ENCODE measurements at regions not wholly inside any gene's neighbourhood (a gene's known extent, or its start where the extent isn't known, plus 50 kb on each side); places are given as distances from the start of the nearest gene placed in this dataset.
"Not testable (repeated sequence)": the region's sequence is repeated elsewhere in the genome, so short reads cannot be mapped to it uniquely, and the experiment has no call there.

DNA sequence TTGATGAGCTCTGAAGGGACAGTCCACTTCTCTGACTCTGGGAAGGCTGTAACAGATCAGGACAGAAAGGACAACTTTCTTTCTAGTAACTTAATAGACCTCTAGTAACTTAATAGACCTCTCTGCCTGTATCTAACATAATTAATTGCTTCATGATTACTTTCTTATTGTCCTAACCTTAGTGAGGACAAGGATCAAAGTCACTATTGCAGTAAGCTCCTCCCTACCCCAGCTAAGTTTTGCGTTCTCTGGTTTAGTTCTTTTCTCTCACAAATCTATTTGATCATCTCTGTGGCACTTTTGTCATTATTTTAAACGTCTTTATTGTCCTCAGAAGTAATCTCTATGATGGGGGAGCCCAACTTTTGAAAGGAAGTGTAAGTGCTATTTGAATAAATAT lies 125.5 kb upstream of the UGP2 start:
- Mint-ChIP-seq H3K27ac (no peak overlapping the region), H3K4me3 (no peak overlapping the region), H3K27me3 (no peaks in the 10 kb centered on the region), H3K9me3 (peaks cover 0 to 8% of the 10 kb centered on the region in 2 donors), H3K4me1 (no peaks in the 10 kb centered on the region)
- no peak for ATAC-seq
- DNase-seq = no peak

DNA sequence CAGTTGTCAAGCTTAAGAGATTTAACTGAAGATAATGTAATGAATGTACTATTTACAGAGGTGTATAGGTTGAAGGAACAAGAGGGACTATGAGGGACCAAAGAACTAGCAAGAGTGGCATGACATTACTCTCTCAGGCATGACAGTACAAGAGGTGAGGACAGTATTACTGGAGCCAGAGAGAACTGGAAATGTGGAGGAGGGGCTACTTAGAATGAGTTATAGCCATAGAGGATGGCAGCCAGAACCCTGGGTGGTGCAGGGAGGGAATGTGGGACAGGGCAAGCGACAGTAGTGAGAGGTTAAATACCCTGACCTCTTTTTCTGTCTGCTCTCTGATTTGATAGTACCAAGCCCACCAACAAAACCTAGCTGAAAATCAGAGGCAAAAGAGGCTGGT lies 122.6 kb upstream of the UGP2 start:
- Mint-ChIP-seq H3K27ac (no peak overlapping the region), H3K4me1 (no peaks in the 10 kb centered on the region), H3K9me3 (peaks cover 0 to 8% of the 10 kb centered on the region in 2 donors), H3K4me3 (no peak overlapping the region), H3K27me3 (no peaks in the 10 kb centered on the region)
- no peak for ATAC-seq
- DNase-seq = no peak

DNA sequence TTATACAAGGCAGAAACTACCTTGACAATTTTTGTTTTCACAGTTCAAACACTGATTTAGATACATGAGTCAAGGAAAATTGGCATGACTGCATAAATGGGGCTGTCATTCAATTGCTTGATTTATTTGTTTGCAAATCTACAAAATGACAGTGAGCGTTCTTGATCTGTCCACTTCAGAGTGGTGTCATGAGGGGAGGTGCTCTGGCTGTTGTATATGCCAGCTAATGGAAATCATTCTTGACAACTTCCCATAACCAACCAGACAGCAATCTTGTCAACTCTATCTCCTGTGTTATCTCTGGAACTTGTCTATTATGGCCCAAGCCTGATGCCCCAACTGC lies 120.6 kb upstream of the UGP2 start:
- Mint-ChIP-seq H3K9me3 (peaks cover 0 to 8% of the 10 kb centered on the region in 2 donors), H3K27me3 (no peaks in the 10 kb centered on the region), H3K4me3 (no peak overlapping the region), H3K27ac (no peak overlapping the region), H3K4me1 (no peaks in the 10 kb centered on the region)
- no peak for ATAC-seq
- no peak for DNase-seq

DNA sequence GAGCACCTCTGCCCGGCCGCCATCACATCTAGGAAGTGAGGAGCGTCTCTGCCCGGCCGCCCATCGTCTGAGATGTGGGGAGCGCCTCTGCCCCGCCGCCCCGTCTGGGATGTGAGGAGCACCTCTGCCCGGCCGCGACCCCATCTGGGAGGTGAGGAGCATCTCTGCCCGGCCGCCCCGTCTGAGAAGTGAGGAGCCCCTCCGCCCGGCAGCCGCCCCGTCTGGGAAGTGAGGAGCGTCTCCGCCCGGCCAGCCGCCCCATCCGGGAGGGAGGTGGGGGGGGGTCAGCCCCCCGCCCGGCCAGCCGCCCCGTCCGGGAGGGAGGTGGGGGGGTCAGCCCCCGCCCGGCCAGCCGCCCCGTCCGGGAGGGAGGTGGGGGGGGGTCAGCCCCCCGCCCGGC lies 119.4 kb upstream of the UGP2 start:
- not testable (repeated sequence) for H3K4me1 Mint-ChIP-seq, DNase-seq, H3K27me3 Mint-ChIP-seq, H3K27ac Mint-ChIP-seq, ATAC-seq, H3K4me3 Mint-ChIP-seq, H3K9me3 Mint-ChIP-seq

DNA sequence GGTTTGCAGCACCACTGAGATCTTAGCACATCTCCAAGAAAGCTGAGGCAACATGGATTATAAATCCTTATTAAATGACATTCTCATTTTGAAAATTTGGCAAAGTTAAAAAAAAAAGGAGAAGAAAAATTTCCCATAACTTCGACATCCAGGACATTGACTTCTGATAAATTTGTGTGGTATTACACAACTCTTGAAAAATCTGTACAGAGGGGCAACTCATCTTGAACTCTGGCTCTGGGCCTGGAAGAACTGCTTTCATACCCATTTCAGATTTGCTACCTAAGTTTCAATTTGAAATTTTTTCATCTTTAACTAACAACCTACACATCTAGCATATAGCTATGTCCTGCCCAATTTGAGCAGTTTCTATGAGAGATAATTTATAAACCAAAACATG lies 118.0 kb upstream of the UGP2 start:
- no peak for DNase-seq
- Mint-ChIP-seq H3K4me3 (no peak overlapping the region), H3K4me1 (no peaks in the 10 kb centered on the region), H3K9me3 (peaks cover 0 to 4% of the 10 kb centered on the region in 2 donors), H3K27ac (no peak overlapping the region), H3K27me3 (no peaks in the 10 kb centered on the region)
- ATAC-seq = no peak

DNA sequence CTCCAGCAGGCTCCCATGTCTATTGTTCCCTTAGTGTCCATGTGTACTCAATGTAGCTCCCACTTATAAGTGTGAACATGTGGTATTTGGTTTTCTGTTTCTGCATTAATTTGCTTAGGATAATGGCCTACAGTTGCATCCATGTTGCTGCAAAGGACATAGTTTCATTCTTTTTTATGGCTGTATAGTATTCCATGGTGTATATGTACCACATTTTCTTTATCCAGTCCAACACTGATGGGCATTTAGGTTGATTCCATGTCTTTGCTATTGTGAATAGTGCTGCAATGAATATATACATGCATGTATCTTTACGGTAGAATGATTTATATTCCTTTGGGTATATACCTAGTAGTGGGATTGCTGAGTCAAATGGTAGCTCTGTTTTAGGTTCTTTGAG lies 116.5 kb upstream of the UGP2 start:
- H3K27me3 Mint-ChIP-seq, ATAC-seq, H3K27ac Mint-ChIP-seq, H3K4me3 Mint-ChIP-seq, H3K9me3 Mint-ChIP-seq, H3K4me1 Mint-ChIP-seq, DNase-seq: not testable (repeated sequence)

DNA sequence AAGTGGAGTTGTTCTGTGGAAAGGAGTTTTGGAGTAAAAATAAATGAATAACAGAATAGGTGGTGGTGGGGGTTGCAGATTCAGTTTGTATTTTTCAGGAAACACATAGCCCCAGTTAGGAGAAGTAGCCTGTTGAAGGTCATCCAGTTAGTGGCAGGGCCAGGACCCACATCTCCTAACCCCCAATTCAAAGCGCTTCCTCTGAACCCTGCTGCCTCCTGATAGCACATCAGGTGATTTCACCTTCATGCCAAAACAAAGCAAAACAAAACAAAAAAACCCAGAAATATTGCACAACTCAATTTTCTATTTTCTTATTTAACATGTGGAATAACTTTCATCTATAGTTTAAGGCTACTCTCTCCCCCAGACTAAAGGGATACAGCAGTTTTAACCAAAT lies 112.3 kb upstream of the UGP2 start:
- no peaks in the 10 kb centered on the region for H3K4me1 Mint-ChIP-seq
- DNase-seq (no peak), ATAC-seq (no peak)
- H3K9me3 Mint-ChIP-seq = no peaks in the 10 kb centered on the region
- no peak overlapping the region for H3K4me3 Mint-ChIP-seq
- H3K27me3 Mint-ChIP-seq = no peaks in the 10 kb centered on the region
- H3K27ac Mint-ChIP-seq = no peak overlapping the region

DNA sequence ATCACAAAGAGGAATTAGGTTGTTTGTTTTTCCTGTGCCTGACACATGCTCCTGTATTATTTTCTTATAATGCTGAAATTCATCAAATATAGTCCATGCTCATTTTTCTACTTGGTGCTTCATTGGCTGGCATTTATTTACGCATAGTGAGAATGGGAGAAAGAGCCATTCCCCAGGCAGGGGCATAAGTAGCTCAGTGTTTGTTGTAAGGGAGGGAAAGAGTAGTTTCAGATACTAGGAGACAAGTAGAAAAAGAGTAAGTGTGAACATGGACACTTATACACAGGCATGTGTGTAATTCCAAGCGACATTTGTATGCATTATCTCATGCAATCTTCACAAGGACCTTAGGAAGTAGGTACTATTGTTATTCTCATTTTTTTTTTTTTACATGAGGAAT lies 111.9 kb upstream of the UGP2 start:
- ATAC-seq (no peak), DNase-seq (no peak)
- Mint-ChIP-seq H3K27ac (no peak overlapping the region), H3K9me3 (no peaks in the 10 kb centered on the region), H3K4me1 (no peaks in the 10 kb centered on the region), H3K27me3 (no peaks in the 10 kb centered on the region), H3K4me3 (no peak overlapping the region)

DNA sequence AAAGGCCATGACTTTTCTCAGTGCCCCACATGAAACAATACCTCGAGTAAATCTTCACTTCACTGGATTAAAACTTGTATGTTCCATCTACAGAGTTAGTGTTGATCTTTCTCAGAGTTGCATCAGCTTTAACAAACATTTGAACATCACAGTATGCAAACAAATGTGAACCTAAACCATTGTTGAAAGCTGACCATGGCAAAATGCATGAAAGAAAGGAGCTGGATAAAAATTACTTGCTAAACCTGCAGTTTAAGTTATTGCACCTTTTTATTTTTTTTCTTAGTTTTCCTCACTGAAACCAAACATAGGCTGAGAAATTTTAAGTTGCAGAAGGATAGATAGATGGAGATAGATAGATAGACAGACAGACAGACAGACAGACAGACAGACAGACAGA lies 107.2 kb upstream of the UGP2 start:
- DNase-seq (no peak), ATAC-seq (no peak)
- no peaks in the 10 kb centered on the region for H3K9me3 Mint-ChIP-seq
- H3K27ac Mint-ChIP-seq = no peak overlapping the region
- no peak overlapping the region for H3K4me3 Mint-ChIP-seq
- no peaks in the 10 kb centered on the region for H3K27me3 Mint-ChIP-seq
- H3K4me1 Mint-ChIP-seq = no peaks in the 10 kb centered on the region

DNA sequence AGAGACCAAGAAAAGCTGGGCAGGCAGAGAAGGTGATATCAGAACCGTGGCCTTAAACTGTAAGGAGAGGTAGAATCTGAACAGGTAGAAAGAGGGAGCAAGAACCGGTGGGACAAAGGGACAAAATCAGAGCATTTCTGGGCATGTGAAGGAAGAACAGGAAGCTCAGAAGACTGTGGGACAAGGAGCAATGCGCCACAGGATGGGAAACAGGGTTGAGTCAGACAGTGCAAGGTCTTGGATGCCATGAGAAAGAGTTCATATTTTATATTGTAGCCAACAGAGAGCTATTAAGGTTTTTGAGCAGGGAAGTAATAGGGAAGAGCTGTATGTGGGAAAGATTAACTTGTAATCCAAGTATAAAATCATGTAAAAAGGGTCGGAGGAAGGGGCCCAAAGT lies 106.4 kb upstream of the UGP2 start:
- H3K27ac Mint-ChIP-seq = peak overlapping the region in 1 of 2 donors; percentile 6
- DNase-seq (no peak), ATAC-seq (no peak)
- H3K4me3 Mint-ChIP-seq = no peak overlapping the region
- H3K4me1 Mint-ChIP-seq = no peaks in the 10 kb centered on the region
- no peaks in the 10 kb centered on the region for H3K9me3 Mint-ChIP-seq
- H3K27me3 Mint-ChIP-seq = no peaks in the 10 kb centered on the region

DNA sequence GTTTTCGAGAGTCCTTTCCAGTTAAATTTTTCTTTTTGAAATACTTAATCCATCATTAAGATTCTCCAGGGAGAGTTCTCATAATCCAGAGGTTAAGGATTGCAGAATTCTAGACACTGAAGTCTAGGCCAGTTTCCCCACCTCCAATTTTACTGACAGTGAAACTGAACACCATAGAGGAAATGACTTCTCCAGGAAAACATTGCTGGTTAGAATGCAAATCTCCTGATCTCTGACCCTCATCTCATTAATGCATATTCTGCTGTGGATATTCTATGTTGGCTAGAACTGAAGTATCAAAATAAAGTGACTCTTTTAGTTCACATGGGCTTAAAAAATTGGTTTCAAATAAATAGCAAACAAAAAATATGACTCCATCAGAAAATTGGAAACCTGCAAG lies 105.8 kb upstream of the UGP2 start:
- no peak for ATAC-seq
- H3K27me3 Mint-ChIP-seq = no peaks in the 10 kb centered on the region
- no peaks in the 10 kb centered on the region for H3K4me1 Mint-ChIP-seq
- H3K9me3 Mint-ChIP-seq = no peaks in the 10 kb centered on the region
- no peak overlapping the region for H3K4me3 Mint-ChIP-seq
- no peak overlapping the region for H3K27ac Mint-ChIP-seq
- no peak for DNase-seq

DNA sequence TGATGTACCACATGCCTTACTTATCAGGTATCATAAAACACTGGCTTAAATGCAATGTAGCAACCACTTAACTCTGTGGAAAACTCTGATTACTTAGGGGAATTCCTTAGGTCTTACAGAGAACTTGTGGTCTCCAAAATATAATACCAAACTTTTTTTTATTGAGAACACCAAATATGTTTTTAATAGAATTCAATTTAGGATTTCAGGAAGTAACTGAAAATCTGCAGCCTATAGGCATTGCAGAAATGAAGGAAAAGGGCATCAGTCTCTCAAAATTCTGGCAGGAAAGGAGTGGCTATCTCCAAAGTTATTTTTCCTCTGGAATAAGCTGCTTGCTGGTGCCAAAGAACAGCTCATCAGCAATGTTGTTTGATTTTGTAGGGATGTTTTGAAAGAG lies 105.3 kb upstream of the UGP2 start:
- ATAC-seq (no peak), DNase-seq (no peak)
- no peaks in the 10 kb centered on the region for H3K9me3 Mint-ChIP-seq
- no peak overlapping the region for H3K27ac Mint-ChIP-seq
- H3K4me3 Mint-ChIP-seq = no peak overlapping the region
- no peaks in the 10 kb centered on the region for H3K27me3 Mint-ChIP-seq
- H3K4me1 Mint-ChIP-seq = no peaks in the 10 kb centered on the region

DNA sequence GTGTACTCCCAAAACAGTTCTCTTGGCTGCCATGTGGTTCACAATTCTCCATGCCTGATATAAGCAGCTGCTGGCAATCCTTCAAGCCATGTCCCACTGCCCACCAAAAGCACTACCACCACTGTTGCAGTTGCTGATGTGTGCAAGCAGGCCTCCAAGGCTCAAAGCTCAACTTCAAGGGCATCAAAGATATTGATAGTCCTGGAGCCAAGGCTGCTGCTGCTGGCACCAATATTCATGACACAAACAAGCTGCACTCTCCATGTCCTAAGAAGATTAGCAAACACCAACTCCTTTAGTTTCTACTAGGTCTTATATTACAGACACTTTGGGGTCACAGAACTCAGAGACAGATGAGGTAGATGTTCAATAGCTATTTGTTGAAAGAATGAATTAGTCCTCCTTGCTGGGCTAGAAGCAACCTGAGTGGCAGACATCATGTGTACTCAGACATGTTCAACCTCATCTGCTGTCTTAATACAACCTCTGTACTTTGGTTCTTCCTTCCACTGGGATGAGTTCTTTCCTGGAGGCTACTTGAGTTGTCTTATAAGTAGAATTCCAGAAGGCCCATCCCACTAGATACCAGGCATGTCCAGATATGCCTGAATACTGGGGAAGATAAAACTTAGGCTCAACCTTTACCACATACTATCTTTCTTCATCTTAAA lies 104.5 kb upstream of the UGP2 start:
- Mint-ChIP-seq H3K4me1 (no peaks in the 10 kb centered on the region), H3K4me3 (no peak overlapping the region), H3K9me3 (no peaks in the 10 kb centered on the region), H3K27ac (no peak overlapping the region), H3K27me3 (no peaks in the 10 kb centered on the region)
- DNase-seq (no peak), ATAC-seq (no peak)

DNA sequence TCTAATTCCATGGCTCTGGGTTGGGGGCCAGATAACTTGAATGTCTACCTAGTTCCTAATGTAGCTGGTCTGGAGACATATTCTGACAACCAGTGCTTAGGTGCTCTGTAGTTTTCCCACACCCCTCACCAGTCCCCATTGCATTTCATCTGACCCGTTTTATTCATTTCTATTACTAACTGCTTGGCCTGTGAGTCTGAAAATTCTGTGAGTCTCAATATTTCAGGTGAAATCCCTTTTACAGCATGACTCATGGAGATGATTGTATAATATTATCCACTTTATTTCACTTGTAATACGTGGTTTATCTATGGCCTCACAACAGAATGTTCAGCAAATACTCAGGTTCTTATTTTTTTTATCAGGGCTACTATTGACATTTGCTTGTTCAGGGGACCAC lies 103.7 kb upstream of the UGP2 start:
- Mint-ChIP-seq H3K27me3 (no peaks in the 10 kb centered on the region), H3K27ac (no peak overlapping the region), H3K4me1 (no peaks in the 10 kb centered on the region), H3K9me3 (no peaks in the 10 kb centered on the region), H3K4me3 (no peak overlapping the region)
- no peak for DNase-seq
- ATAC-seq = peak; percentile 50

DNA sequence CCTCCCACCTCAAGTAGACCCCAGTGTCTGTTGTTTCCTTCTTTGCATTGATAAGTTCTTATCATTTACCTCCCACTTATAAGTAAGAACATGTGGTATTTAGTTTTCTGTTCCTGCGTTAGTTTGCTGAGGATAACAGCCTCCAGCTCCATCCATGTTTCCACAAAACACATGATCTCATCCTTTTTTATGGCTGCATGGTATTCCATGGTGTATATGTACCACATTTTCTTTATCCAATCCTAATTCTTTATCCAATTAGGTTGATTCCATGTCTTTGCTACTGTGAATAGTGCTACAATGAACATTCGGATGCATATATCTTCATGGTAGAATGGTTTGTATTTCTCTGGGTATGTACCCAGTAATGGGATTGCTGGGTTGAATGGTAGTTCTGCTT lies 102.5 kb upstream of the UGP2 start:
- not testable (repeated sequence) for H3K27ac Mint-ChIP-seq, ATAC-seq, H3K4me1 Mint-ChIP-seq, H3K27me3 Mint-ChIP-seq, DNase-seq, H3K9me3 Mint-ChIP-seq, H3K4me3 Mint-ChIP-seq

DNA sequence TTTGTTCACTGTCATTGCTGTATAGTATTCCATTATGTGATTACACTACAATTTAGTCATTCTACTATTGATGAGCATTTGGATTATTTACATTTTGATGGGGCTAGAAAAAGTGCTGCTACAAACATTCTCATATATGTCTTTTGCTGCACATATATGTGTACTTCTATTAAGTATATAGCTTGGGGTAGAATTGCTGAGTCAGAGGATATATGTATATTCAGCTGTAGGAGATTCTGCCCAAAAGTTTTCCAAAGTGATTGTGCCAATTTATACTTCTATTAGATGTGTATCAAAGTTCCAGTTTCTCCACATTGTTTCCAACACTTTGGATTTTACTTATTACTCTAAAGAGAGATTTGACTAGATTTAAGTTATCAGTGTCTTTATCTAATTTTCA lies 101.7 kb upstream of the UGP2 start:
- no peak overlapping the region for H3K4me3 Mint-ChIP-seq
- H3K27ac Mint-ChIP-seq = no peak overlapping the region
- ATAC-seq (no peak), DNase-seq (no peak)
- H3K27me3 Mint-ChIP-seq = no peaks in the 10 kb centered on the region
- no peaks in the 10 kb centered on the region for H3K4me1 Mint-ChIP-seq
- H3K9me3 Mint-ChIP-seq = no peaks in the 10 kb centered on the region

DNA sequence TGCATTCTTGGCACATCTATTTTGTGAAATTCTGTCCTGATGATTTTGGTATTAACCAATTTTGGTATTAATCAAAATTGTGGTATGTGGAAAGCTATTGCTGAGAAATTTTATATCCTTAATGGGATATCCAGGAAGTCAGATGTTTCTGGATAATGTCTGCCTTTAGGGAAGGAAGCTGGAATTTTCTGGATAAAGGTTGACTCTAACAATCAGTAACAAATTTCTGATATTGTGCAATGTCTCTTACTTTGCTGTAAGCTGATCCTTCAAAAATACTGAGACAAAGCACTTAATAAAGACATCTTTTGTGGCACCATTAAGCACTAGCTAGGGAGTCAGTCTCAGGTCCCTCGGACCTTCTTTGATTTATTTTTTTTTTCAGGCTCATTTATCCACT lies 100.8 kb upstream of the UGP2 start:
- Mint-ChIP-seq H3K9me3 (no peaks in the 10 kb centered on the region), H3K27me3 (no peaks in the 10 kb centered on the region), H3K4me1 (no peaks in the 10 kb centered on the region), H3K4me3 (no peak overlapping the region), H3K27ac (no peak overlapping the region)
- ATAC-seq = no peak
- no peak for DNase-seq
